H9 (cell line): ENCODE measurements at regions not wholly inside any gene's neighbourhood (a gene's known extent, or its start where the extent isn't known, plus 50 kb on each side); places are given as distances from the start of the nearest gene placed in this dataset.

Experiments
- DNase-seq: peaks from one replicate; pipeline ENCODE4 v3.0.0-alpha.2; 2017
- H2AFZ ChIP-seq: one replicate; pipeline ENCODE4 v1.6.1; 2013; ENCODE audit warnings: mild to moderate bottlenecking, low read length, control low read depth, moderate library complexity
- H2AK5ac ChIP-seq: 2 replicates; pipeline ENCODE4 v1.6.1; 2013; ENCODE audit warnings: low read length, control low read depth, mixed read lengths; ENCODE audit not compliant: insufficient read length
- H2BK120ac ChIP-seq: one replicate; pipeline ENCODE4 v1.6.1; 2013; ENCODE audit warnings: low read depth, mild to moderate bottlenecking, low read length, control low read depth, inconsistent platforms; ENCODE audit not compliant: poor library complexity, severe bottlenecking
- H2BK12ac ChIP-seq: 2 replicates; pipeline ENCODE4 v1.6.1; 2013; ENCODE audit warnings: low read length, control low read depth, mixed read lengths, low read depth; ENCODE audit not compliant: insufficient read length
- H2BK15ac ChIP-seq: 2 replicates; pipeline ENCODE4 v1.6.1; 2013; ENCODE audit warnings: low read depth, low read length, control low read depth
- H2BK20ac ChIP-seq: one replicate; pipeline ENCODE4 v1.6.1; 2013; ENCODE audit warnings: low read depth, mild to moderate bottlenecking, low read length, control low read depth, inconsistent platforms; ENCODE audit not compliant: poor library complexity, severe bottlenecking
- H2BK5ac ChIP-seq: 2 replicates; pipeline ENCODE4 v1.6.1; 2013; ENCODE audit warnings: low read length, control low read depth, mixed read lengths; ENCODE audit not compliant: insufficient read length
- H3K14ac ChIP-seq: 2 replicates; pipeline ENCODE4 v1.6.1; 2013; ENCODE audit warnings: low read length, control low read depth; ENCODE audit not compliant: insufficient read depth
- H3K18ac ChIP-seq: 2 replicates; pipeline ENCODE4 v1.6.1; 2013; ENCODE audit warnings: low read depth, mild to moderate bottlenecking, mixed read lengths, low read length, control low read depth; ENCODE audit not compliant: insufficient read length
- H3K23ac ChIP-seq: 2 replicates; pipeline ENCODE4 v1.6.1; 2013; ENCODE audit warnings: low read length, control low read depth, mixed read lengths, low read depth; ENCODE audit not compliant: insufficient read length
- H3K23me2 ChIP-seq: 2 replicates; pipeline ENCODE4 v1.6.1; 2013; ENCODE audit warnings: low read depth, mild to moderate bottlenecking, mixed read lengths, low read length, control low read depth; ENCODE audit not compliant: insufficient read length, poor library complexity, severe bottlenecking
- H3K27ac ChIP-seq: 2 replicates; pipeline ENCODE4 v1.5.1; 2013; ENCODE audit warnings: low read length, control low read depth, mixed read lengths, low read depth; ENCODE audit not compliant: insufficient read length
- H3K27me3 ChIP-seq: 2 replicates; pipeline ENCODE4 v1.6.1; 2013; ENCODE audit warnings: low read length, control low read depth, inconsistent platforms; ENCODE audit not compliant: insufficient read depth
- H3K4ac ChIP-seq: 2 replicates; pipeline ENCODE4 v1.6.1; 2013; ENCODE audit warnings: low read depth, mild to moderate bottlenecking, control low read depth, inconsistent platforms, low read length, moderate library complexity
- H3K4me1 ChIP-seq: 2 replicates; pipeline ENCODE4 v1.6.1; 2013; ENCODE audit warnings: low read length, control low read depth, inconsistent platforms; ENCODE audit not compliant: insufficient read depth
- H3K4me2 ChIP-seq: 2 replicates; pipeline ENCODE4 v1.6.1; 2013; ENCODE audit warnings: low read length, control low read depth, mixed read lengths; ENCODE audit not compliant: insufficient read length, insufficient read depth
- H3K56ac ChIP-seq: 2 replicates; pipeline ENCODE4 v1.6.1; 2013; ENCODE audit warnings: low read depth, mild to moderate bottlenecking, mixed read lengths, low read length, control low read depth; ENCODE audit not compliant: insufficient read length
- H3K79me1 ChIP-seq: 2 replicates; pipeline ENCODE4 v1.6.1; 2013; ENCODE audit warnings: low read depth, mild to moderate bottlenecking, moderate library complexity, low read length, control low read depth, inconsistent platforms; ENCODE audit not compliant: insufficient read depth, poor library complexity, severe bottlenecking
- H3K79me2 ChIP-seq: 2 replicates; pipeline ENCODE4 v1.6.1; 2013; ENCODE audit warnings: low read length, control low read depth, inconsistent platforms; ENCODE audit not compliant: insufficient read depth
- H3K9ac ChIP-seq: 2 replicates; pipeline ENCODE4 v1.6.1; 2013; ENCODE audit warnings: low read length, control low read depth, mixed read lengths; ENCODE audit not compliant: insufficient read length; ENCODE audit errors: extremely low read depth
- H3K9me3 ChIP-seq: one replicate; pipeline ENCODE4 v1.6.1; 2013; ENCODE audit warnings: low read depth, low read length, inconsistent platforms; ENCODE audit not compliant: control insufficient read depth
- H3T11ph ChIP-seq: one replicate; pipeline ENCODE4 v1.6.1; 2013; ENCODE audit warnings: mild to moderate bottlenecking, low read length, control low read depth, inconsistent platforms
- H4K20me1 ChIP-seq: one replicate; pipeline ENCODE4 v1.6.1; 2013; ENCODE audit not compliant: control insufficient read depth, insufficient read length, insufficient read depth
- H4K5ac ChIP-seq: 2 replicates; pipeline ENCODE4 v1.6.1; 2013; ENCODE audit warnings: low read depth, mild to moderate bottlenecking, mixed read lengths, low read length, control low read depth; ENCODE audit not compliant: insufficient read length
- H4K8ac ChIP-seq: replicated peaks from 2 replicates; pipeline ENCODE4 v1.6.1; 2013; ENCODE audit warnings: low read length, control low read depth, mixed read lengths, low read depth; ENCODE audit not compliant: insufficient read length
- H4K91ac ChIP-seq: 2 replicates; pipeline ENCODE4 v1.6.1; 2013; ENCODE audit warnings: low read depth, mild to moderate bottlenecking, moderate library complexity, mixed read lengths, low read length, control low read depth; ENCODE audit not compliant: insufficient read length
- H3K27ac Mint-ChIP-seq, 3 experiments: 2 replicates in 2 of 3; 3 replicates in 1 of 3; pipeline ENCODE4 v1.8.0; 2020 to 2021; ENCODE audit warnings: mixed read lengths in 3 of 3, mild to moderate bottlenecking in 1 of 3, moderate library complexity in 1 of 3
- H3K27me3 Mint-ChIP-seq: 2 replicates; pipeline ENCODE4 v1.8.0; 2021; ENCODE audit warnings: low read depth, mild to moderate bottlenecking, moderate library complexity, mixed read lengths
- H3K36me3 Mint-ChIP-seq, 3 experiments: 2 replicates in 2 of 3; 3 replicates in 1 of 3; pipeline ENCODE4 v1.8.0; 2020 to 2021; ENCODE audit warnings: low read depth in 3 of 3, mixed read lengths in 3 of 3; ENCODE audit not compliant: insufficient read depth in 1 of 3
- H3K4me1 Mint-ChIP-seq, 2 experiments: 2 replicates each; pipeline ENCODE4 v1.8.0; 2020; ENCODE audit warnings: mixed read lengths in 2 of 2
- H3K4me3 Mint-ChIP-seq, 2 experiments: 2 replicates in 1 of 2; 3 replicates in 1 of 2; pipeline ENCODE4 v1.8.0; 2020 to 2021; ENCODE audit warnings: mild to moderate bottlenecking in 2 of 2, mixed read lengths in 2 of 2, moderate library complexity in 1 of 2
- H3K9me3 Mint-ChIP-seq, 2 experiments: 2 replicates in 1 of 2; 3 replicates in 1 of 2; pipeline ENCODE4 v1.8.0; 2020; ENCODE audit warnings: mild to moderate bottlenecking in 2 of 2, mixed read lengths in 2 of 2, moderate library complexity in 1 of 2
- CTCF ChIP-seq: fragments of 200-600 bp; sonication (generic); conservative IDR thresholded peaks from 3 replicates; pipeline ENCODE4 v1.8.0; 2021; ENCODE audit warnings: antibody characterized with exemption, mild to moderate bottlenecking
- WGBS: extraction: QIAGEN DNeasy Blood & Tissue Kit; methylation state at CpG from one replicate; pipeline ENCODE4 v1.1.7; 2013; ENCODE audit warnings: missing lambda C conversion rate, low lambda C conversion rate, mixed read lengths; ENCODE audit not compliant: insufficient read length; ENCODE audit errors: extremely low coverage; 5-methylcytosine and 5-hydroxymethylcytosine counted together

- H3K27me3 Mint-ChIP-seq: no peaks in the 10 kb centered on the region
- Histone ChIP-seq H3K79me2 (no peaks in the 10 kb centered on the region), H2BK20ac (no peak overlapping the region), H2BK5ac (no peak overlapping the region), H3K9me3 (no peaks in the 10 kb centered on the region), H3K14ac (no peak overlapping the region), H2AK5ac (no peak overlapping the region), H2BK15ac (no peak overlapping the region), H4K20me1 (no peaks in the 10 kb centered on the region), H3K56ac (no peak overlapping the region), H2AFZ (no peak overlapping the region), H3K4me2 (no peak overlapping the region), H3K18ac (no peak overlapping the region), H3K79me1 (no peaks in the 10 kb centered on the region), H3K27me3 (no peaks in the 10 kb centered on the region), H3K4ac (no peak overlapping the region), H2BK120ac (no peak overlapping the region), H4K8ac (no peak overlapping the region), H4K91ac (no peak overlapping the region), H3K4me1 (no peaks in the 10 kb centered on the region), H3K23me2 (no peaks in the 10 kb centered on the region), H3K9ac (no peak overlapping the region), H3K27ac (no peak overlapping the region), H4K5ac (no peak overlapping the region), H2BK12ac (no peak overlapping the region), H3K23ac (no peak overlapping the region), H3T11ph (no peak overlapping the region)
- DNase-seq: no peak
- no peak overlapping the region for H3K4me3 Mint-ChIP-seq
- H3K27ac Mint-ChIP-seq: no peak overlapping the region
- no peaks in the 10 kb centered on the region; a peak in 1 of 5 replicates for H3K9me3 Mint-ChIP-seq
- H3K4me1 Mint-ChIP-seq: no peaks in the 10 kb centered on the region
- H3K36me3 Mint-ChIP-seq: no peaks in the 10 kb centered on the region; a peak in 1 of 7 replicates
- WGBS: no CpG with 5 or more reads among the region's 3 CpGs
- TF ChIP-seq CTCF: no peak
Observed at GRCh38 chr21:20169812-20170576, 828.2 kb upstream of the NCAM2 start.
